ENCODE measurements at regions not wholly inside any gene's neighbourhood (a gene's known extent, or its start where the extent isn't known, plus 50 kb on each side); places are given as distances from the start of the nearest gene placed in this dataset.

DNA sequence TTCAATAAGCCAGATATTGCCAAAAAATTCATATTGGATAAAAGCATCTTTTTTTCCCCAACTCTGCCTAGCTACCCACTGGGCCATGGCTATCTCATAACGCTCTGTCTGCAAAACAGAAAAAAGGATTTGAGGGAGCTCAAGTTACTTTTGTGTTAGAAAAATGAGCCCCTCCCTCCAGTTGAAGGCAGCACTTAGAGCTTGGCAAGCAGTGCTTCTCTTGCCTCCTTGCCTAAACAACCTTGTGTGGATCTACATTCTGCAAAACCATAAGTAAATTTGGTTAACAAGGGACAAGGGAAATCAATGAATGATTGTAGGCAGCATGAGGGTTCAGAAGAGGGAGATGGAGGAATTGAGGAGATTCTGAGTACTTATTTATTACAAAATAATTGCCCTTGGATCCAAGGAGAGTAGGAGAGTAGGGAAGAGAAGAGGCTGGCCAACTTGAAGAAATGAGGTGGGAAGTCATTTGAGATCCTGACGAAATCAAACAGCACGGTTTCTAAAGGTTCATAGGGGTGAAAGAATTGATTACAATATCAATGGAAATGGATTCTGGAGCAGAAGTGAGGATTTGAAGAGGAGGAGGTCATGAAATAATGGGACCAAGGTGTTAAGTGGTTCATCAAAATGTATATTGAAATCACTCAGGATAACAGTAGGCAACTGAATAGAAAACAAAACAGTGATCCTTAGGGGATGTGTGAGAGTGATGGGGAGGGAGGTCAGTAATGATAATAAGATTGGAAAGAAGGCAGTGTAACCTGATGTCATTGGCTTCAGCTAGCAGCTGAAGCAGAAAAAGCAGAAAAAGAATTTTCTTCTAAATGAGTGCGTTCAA lies 434.8 kb upstream of the IGFBP7 start:
- H3K4me3 ChIP-seq (ENCODE audit: low read length) = no peak overlapping the region
- DNase-seq (ENCODE audit: low read depth) = no peak
- TF ChIP-seq, protein P1, sequence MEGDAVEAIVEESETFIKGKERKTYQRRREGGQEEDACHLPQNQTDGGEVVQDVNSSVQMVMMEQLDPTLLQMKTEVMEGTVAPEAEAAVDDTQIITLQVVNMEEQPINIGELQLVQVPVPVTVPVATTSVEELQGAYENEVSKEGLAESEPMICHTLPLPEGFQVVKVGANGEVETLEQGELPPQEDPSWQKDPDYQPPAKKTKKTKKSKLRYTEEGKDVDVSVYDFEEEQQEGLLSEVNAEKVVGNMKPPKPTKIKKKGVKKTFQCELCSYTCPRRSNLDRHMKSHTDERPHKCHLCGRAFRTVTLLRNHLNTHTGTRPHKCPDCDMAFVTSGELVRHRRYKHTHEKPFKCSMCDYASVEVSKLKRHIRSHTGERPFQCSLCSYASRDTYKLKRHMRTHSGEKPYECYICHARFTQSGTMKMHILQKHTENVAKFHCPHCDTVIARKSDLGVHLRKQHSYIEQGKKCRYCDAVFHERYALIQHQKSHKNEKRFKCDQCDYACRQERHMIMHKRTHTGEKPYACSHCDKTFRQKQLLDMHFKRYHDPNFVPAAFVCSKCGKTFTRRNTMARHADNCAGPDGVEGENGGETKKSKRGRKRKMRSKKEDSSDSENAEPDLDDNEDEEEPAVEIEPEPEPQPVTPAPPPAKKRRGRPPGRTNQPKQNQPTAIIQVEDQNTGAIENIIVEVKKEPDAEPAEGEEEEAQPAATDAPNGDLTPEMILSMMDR (IDR thresholded peaks at IDR 0.05; ENCODE audit: insufficient read depth, low read depth, low read length, missing control alignments) = no peak

DNA sequence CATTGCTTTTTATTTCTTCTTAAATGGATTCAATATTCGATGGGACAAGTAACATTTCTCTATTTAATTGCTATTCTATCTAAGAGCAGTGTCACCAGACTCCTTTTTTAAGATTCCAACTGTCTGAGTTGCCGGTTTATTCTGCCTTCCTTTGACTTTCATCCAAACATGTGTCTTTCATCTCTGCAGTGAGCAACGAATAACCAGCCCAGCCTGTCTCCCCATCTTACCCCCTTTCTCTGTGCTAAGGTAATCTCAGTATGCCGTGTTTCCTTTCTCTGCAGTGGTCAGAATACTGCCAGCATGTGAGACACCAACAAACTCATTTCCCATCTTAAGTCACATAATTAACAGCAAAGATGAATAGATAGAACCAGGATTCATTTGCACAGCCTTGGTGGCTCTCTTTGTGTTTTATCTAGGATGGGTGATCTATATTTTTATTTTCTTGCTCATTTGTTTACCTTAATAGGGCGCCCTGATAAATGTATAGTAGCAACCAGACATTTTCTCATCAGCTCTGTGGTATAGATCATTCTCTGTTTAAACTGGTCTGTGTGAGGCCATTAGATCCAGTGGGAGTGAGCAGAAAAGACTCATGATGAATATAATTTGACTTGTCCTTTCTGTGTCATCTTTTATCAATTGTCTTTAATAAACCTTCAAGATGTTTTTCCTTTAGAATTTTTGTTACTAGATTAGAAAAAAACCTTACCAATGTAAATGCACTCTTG lies 394.8 kb upstream of the IGFBP7 start:
- TF ChIP-seq, protein P1 (IDR thresholded peaks at IDR 0.05; ENCODE audit: insufficient read depth, low read depth, low read length, missing control alignments) = no peak
- DNase-seq (ENCODE audit: low read depth) = no peak
- no peak overlapping the region for H3K4me3 ChIP-seq (ENCODE audit: low read length)

GRCh38 chr4:57504139-57504538 lies 394.0 kb upstream of the IGFBP7 start:
- DNase-seq (ENCODE audit: low read depth) = no peak
- no peak overlapping the region for H3K4me3 ChIP-seq (ENCODE audit: low read length)
- TF ChIP-seq, protein P1 (IDR thresholded peaks at IDR 0.05; ENCODE audit: insufficient read depth, low read depth, low read length, missing control alignments) = no peak

GRCh38 chr4:57501720-57502119 lies 391.5 kb upstream of the IGFBP7 start:
- DNase-seq (ENCODE audit: low read depth) = peak; percentile 63
- no peak overlapping the region for H3K4me3 ChIP-seq (ENCODE audit: low read length)
- TF ChIP-seq, protein P1 (IDR thresholded peaks at IDR 0.05; ENCODE audit: insufficient read depth, low read depth, low read length, missing control alignments) = no peak

DNA sequence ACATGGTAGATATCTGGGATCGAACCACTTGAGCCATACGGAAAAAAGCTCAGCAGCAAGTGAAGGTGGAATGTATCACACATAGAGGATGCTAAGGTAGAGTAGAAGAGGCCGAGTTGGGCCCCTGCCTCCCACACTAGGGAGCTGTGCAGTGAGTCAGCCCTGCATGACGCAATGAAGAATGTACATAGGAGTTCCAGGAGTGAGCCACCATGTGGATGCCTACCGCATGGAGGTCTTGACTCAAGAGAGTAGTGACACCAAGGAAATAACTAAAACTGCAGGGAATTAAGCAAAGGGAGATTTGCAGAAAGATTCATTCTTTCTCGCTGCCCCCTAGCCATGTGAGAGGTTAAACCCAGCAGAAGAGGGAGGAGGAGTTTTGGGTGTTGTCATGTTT lies 389.6 kb upstream of the IGFBP7 start:
- no peak overlapping the region for H3K4me3 ChIP-seq (ENCODE audit: low read length)
- TF ChIP-seq, protein P1 (IDR thresholded peaks at IDR 0.05; ENCODE audit: insufficient read depth, low read depth, low read length, missing control alignments) = no peak
- DNase-seq (ENCODE audit: low read depth) = peak; percentile 36

- no peak overlapping the region for H3K4me3 ChIP-seq (ENCODE audit: low read length)
- no peak for DNase-seq (ENCODE audit: low read depth)
- TF ChIP-seq, protein P1 (IDR thresholded peaks at IDR 0.05; ENCODE audit: insufficient read depth, low read depth, low read length, missing control alignments) = no peak
Observed at GRCh38 chr4:57498251-57498650, 388.1 kb upstream of the IGFBP7 start.
